RWPE2 (cell line): ENCODE measurements at regions not wholly inside any gene's neighbourhood (a gene's known extent, or its start where the extent isn't known, plus 50 kb on each side); places are given as distances from the start of the nearest gene placed in this dataset.

Source experiments
- ATAC-seq: fragments of 200-7000 bp; cut with Tn5 transposase; 3 replicates; pipeline ENCODE4 v1.9.1; 2021; ENCODE audit warnings: low read depth
- DNase-seq: peaks from one replicate; pipeline ENCODE4 v3.0.0-alpha.2; 2020; ENCODE audit warnings: low spot score
- H3K27ac ChIP-seq: fragments of 450-650 bp; 2 replicates; pipeline ENCODE4 v1.5.1; 2017; ENCODE audit warnings: mild to moderate bottlenecking; ENCODE audit not compliant: poor library complexity, severe bottlenecking
- H3K27me3 ChIP-seq: fragments of 250-450 bp; sonication (Bioruptor Pico); 2 replicates; pipeline ENCODE4 v1.5.1; 2021; ENCODE audit warnings: mild to moderate bottlenecking, moderate library complexity; ENCODE audit not compliant: insufficient read depth, poor library complexity, severe bottlenecking
- H3K36me3 ChIP-seq: fragments of 250-450 bp; sonication (Bioruptor Pico); 2 replicates; pipeline ENCODE4 v1.5.1; 2020; ENCODE audit warnings: low read depth, mild to moderate bottlenecking, moderate library complexity
- H3K4me1 ChIP-seq: fragments of 250-450 bp; sonication (Bioruptor Pico); 2 replicates; pipeline ENCODE4 v1.5.1; 2021; ENCODE audit warnings: mild to moderate bottlenecking, moderate library complexity; ENCODE audit not compliant: insufficient read depth, poor library complexity, severe bottlenecking
- H3K4me3 ChIP-seq: fragments of 250-450 bp; sonication (Bioruptor Pico); 2 replicates; pipeline ENCODE4 v1.5.1; 2021; ENCODE audit warnings: mild to moderate bottlenecking, moderate library complexity; ENCODE audit not compliant: severe bottlenecking
- H3K9me3 ChIP-seq: fragments of 250-450 bp; sonication (Bioruptor Pico); 2 replicates; pipeline ENCODE4 v1.5.1; 2021; ENCODE audit warnings: mild to moderate bottlenecking, moderate library complexity; ENCODE audit not compliant: severe bottlenecking
- CTCF ChIP-seq: fragments of 450-650 bp; IDR thresholded peaks from one replicate; pipeline ENCODE4 v1.5.1; 2017; ENCODE audit warnings: mild to moderate bottlenecking, moderate library complexity; ENCODE audit not compliant: poor library complexity, severe bottlenecking

GRCh38 chr13:90919153-90919552 is 428.3 kb upstream of the MIR17HG start:
- DNase-seq, result no peak
- H3K4me3 ChIP-seq, result no peak overlapping the region
- no peaks in the 10 kb centered on the region for H3K36me3 ChIP-seq
- no peak for ATAC-seq
- H3K4me1 ChIP-seq, result no peaks in the 10 kb centered on the region
- H3K27ac ChIP-seq, result no peak overlapping the region
- peaks cover 4% of the 10 kb centered on the region for H3K9me3 ChIP-seq
- no peak for TF ChIP-seq CTCF
- no peaks in the 10 kb centered on the region for H3K27me3 ChIP-seq

GRCh38 chr13:90926459-90926858 is 421.0 kb upstream of the MIR17HG start:
- ATAC-seq (no peak), DNase-seq (no peak)
- no peaks in the 10 kb centered on the region for H3K36me3 ChIP-seq
- no peaks in the 10 kb centered on the region for H3K4me1 ChIP-seq
- peaks cover 3% of the 10 kb centered on the region for H3K9me3 ChIP-seq
- H3K4me3 ChIP-seq, result no peak overlapping the region
- H3K27me3 ChIP-seq, result no peaks in the 10 kb centered on the region
- no peak for TF ChIP-seq CTCF
- H3K27ac ChIP-seq, result no peak overlapping the region

GRCh38 chr13:90928109-90928508 is 419.4 kb upstream of the MIR17HG start:
- no peaks in the 10 kb centered on the region for H3K36me3 ChIP-seq
- no peaks in the 10 kb centered on the region for H3K4me1 ChIP-seq
- ATAC-seq, result no peak
- no peak overlapping the region for H3K27ac ChIP-seq
- H3K27me3 ChIP-seq, result no peaks in the 10 kb centered on the region
- DNase-seq, result no peak
- H3K4me3 ChIP-seq, result no peak overlapping the region
- TF ChIP-seq CTCF, result no peak
- no peaks in the 10 kb centered on the region for H3K9me3 ChIP-seq

GRCh38 chr13:90933097-90933826 is 414.2 kb upstream of the MIR17HG start:
- Histone ChIP-seq H3K4me1 (peaks cover 3% of the 10 kb centered on the region), H3K27ac (no peak overlapping the region), H3K36me3 (no peaks in the 10 kb centered on the region), H3K9me3 (no peaks in the 10 kb centered on the region), H3K27me3 (no peaks in the 10 kb centered on the region), H3K4me3 (no peak overlapping the region)
- peak; percentile 36; the same call in 1 of the 3 replicates for ATAC-seq
- no peak for TF ChIP-seq CTCF
- no peak for DNase-seq

- no peaks in the 10 kb centered on the region for H3K36me3 ChIP-seq
- ATAC-seq (no peak), DNase-seq (no peak)
- H3K27ac ChIP-seq, result no peak overlapping the region
- H3K4me3 ChIP-seq, result no peak overlapping the region
- no peaks in the 10 kb centered on the region for H3K9me3 ChIP-seq
- H3K27me3 ChIP-seq, result no peaks in the 10 kb centered on the region
- TF ChIP-seq CTCF, result no peak
- H3K4me1 ChIP-seq, result peaks cover 3% of the 10 kb centered on the region
Measured at GRCh38 chr13:90934741-90935140, 412.7 kb upstream of the MIR17HG start.
